Gastrocnemius medialis (tissue), 4 donors: ENCODE measurements at regions not wholly inside any gene's neighbourhood (a gene's known extent, or its start where the extent isn't known, plus 50 kb on each side); places are given as distances from the start of the nearest gene placed in this dataset.
"Not testable (repeated sequence)": the region's sequence is repeated elsewhere in the genome, so short reads cannot be mapped to it uniquely, and the experiment has no call there.

Experiments
- ATAC-seq, 2 donors: fragments of 150-250 bp; one replicate each; pipeline ENCODE4 v1.9.1; 2016
- DNase-seq, 2 donors: peaks; one replicate each; pipeline ENCODE4 v3.0.0-alpha.2; 2019
- H3K27ac ChIP-seq, 4 donors: fragments of 200-600 bp; sonication (generic); 1 replicate in 1 of 4; 2 replicates in 3 of 4; pipeline ENCODE4 v1.5.1; 2016 to 2018; ENCODE audit warnings: mild to moderate bottlenecking in 2 of 4, moderate library complexity in 1 of 4
- H3K27me3 ChIP-seq, 3 donors: fragments of 200-600 bp; sonication (generic) in 2 of 3; 1 replicate in 1 of 3; 2 replicates in 2 of 3; pipeline versions ENCODE4 v1.5.1 to v1.6.0; 2016 to 2019; ENCODE audit warnings: mild to moderate bottlenecking in 1 of 3, moderate library complexity in 1 of 3
- H3K36me3 ChIP-seq, 2 donors: fragments of 200-600 bp; sonication (generic) in 1 of 2; one replicate each; pipeline ENCODE4 v1.5.1; 2017 to 2018
- H3K4me1 ChIP-seq, 2 donors: fragments of 200-600 bp; sonication (generic) in 1 of 2; one replicate each; pipeline ENCODE4 v1.5.1; 2016 to 2017; ENCODE audit warnings: mild to moderate bottlenecking in 2 of 2
- H3K4me3 ChIP-seq, 4 donors: fragments of 200-600 bp; sonication (generic) in 3 of 4; 1 replicate in 1 of 4; 2 replicates in 3 of 4; pipeline ENCODE4 v1.5.1; 2016 to 2019; ENCODE audit warnings: mild to moderate bottlenecking in 2 of 4
- H3K9me3 ChIP-seq, 3 donors: fragments of 200-600 bp; sonication (generic) in 2 of 3; 1 replicate in 1 of 3; 2 replicates in 2 of 3; pipeline ENCODE4 v1.5.1; 2016 to 2019
- POLR2A ChIP-seq, 2 donors: fragments of 450-650 bp; IDR thresholded peaks; one replicate each; pipeline ENCODE4 v1.6.1; 2017; ENCODE audit warnings: antibody characterized with exemption in 2 of 2, mild to moderate bottlenecking in 2 of 2, moderate library complexity in 2 of 2
- in situ Hi-C, 4 donors: fragments of 200-750 bp; cut with MboI; loops; one replicate each; pipeline versions ENCODE4 v1.15.0 to v1.8.0; 2017; ENCODE audit warnings: low sequenced_read_pairs in 4 of 4
- intact Hi-C: fragments of 100-400 bp; cut with DNase I; formaldehyde crosslinking; loops from one replicate; pipeline ENCODE4 v1.15.1; 2023; ENCODE audit warnings: low total_unique reads
- TF ChIP-seq, protein P1 (sequence below), 5 experiments: fragments of 450-650 bp in 3 of 5; fragments of 200-600 bp in 2 of 5; sonication (generic) in 2 of 5; IDR thresholded peaks in 4 of 5; conservative IDR thresholded peaks in 1 of 5; 1 replicate in 4 of 5; 2 replicates in 1 of 5; pipeline ENCODE4 v1.5.1; 2016 to 2019; ENCODE audit warnings: antibody characterized with exemption in 5 of 5, mild to moderate bottlenecking in 3 of 5, moderate library complexity in 3 of 5

DNA sequence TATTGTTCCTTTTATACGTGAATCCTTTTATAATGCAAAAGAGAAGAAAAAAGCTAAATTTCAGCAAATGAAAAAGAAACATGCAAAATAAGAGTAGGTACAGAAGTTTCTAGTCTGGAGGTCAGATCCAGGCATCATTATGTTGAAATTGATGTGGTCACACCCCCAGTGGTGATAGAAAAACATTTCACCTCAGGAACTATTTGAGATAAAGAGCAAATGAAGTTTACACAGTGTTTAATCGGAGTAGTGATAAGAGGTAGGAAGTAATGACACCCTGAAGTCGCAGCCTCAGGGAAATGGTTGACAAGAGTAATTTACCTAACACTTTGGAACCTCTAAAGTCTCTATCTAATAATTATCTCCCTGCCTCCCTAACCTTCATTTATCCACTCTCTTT lies 536.0 kb upstream of the STEAP1 start:
- in situ Hi-C loops = no loop called here
- intact Hi-C loops = no loop called here
- H3K9me3 ChIP-seq = no peaks in the 10 kb centered on the region

DNA sequence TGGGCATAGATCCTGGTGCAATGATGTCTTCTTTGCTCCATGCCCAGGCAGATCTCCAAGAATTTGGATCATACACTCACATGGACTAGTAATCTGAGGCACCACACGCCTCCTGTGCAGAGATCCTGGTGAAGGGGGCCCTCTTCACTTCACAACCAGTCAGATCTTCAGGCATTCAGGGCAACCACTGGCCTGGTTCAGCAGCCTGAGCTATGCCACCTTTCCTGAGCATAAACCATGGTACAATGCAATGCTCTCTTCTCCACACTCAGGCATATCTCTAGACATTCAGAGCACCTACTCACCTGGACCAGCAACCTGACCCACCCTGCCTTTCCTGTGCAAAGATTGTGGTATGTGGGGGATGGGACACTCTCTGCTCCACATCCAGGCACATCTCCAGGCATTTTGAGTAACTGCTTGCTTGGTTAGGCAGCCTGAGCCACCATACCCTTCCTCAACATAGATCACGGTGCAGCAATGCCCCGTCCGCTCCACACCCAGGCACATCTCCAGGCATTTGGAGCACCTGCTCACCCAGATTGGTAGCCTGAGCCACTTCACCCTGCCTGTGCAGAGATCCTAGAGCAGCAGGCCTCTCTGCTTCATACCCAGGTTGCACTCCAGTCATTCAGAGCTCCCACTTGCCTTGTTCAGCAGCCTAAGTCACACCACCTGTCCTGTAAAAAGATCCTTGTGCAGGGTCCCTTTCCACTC lies 532.2 kb upstream of the STEAP1 start:
- H3K27me3 ChIP-seq = no peaks in the 10 kb centered on the region
- DNase-seq (no peak), ATAC-seq (no peak)
- intact Hi-C loops (no loop called here), in situ Hi-C loops (no loop called here)
- H3K36me3 ChIP-seq = no peaks in the 10 kb centered on the region
- no peak overlapping the region for H3K4me3 ChIP-seq
- H3K9me3 ChIP-seq = no peaks in the 10 kb centered on the region
- TF ChIP-seq, protein P1, sequence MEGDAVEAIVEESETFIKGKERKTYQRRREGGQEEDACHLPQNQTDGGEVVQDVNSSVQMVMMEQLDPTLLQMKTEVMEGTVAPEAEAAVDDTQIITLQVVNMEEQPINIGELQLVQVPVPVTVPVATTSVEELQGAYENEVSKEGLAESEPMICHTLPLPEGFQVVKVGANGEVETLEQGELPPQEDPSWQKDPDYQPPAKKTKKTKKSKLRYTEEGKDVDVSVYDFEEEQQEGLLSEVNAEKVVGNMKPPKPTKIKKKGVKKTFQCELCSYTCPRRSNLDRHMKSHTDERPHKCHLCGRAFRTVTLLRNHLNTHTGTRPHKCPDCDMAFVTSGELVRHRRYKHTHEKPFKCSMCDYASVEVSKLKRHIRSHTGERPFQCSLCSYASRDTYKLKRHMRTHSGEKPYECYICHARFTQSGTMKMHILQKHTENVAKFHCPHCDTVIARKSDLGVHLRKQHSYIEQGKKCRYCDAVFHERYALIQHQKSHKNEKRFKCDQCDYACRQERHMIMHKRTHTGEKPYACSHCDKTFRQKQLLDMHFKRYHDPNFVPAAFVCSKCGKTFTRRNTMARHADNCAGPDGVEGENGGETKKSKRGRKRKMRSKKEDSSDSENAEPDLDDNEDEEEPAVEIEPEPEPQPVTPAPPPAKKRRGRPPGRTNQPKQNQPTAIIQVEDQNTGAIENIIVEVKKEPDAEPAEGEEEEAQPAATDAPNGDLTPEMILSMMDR (IDR thresholded peaks at IDR 0.05 in 4 of 5, conservative IDR thresholded peaks at IDR 0.05 in 1 of 5) = no peak
- no peak for TF ChIP-seq POLR2A (IDR thresholded peaks at IDR 0.05)
- H3K27ac ChIP-seq = no peak overlapping the region
- H3K4me1 ChIP-seq = no peaks in the 10 kb centered on the region

More for the DNA sequence above, 536.0 kb upstream of the STEAP1 start:
- Histone ChIP-seq H3K4me1 (no peaks in the 10 kb centered on the region), H3K27me3 (no peaks in the 10 kb centered on the region), H3K4me3 (no peak overlapping the region), H3K27ac (no peak overlapping the region), H3K36me3 (no peaks in the 10 kb centered on the region)
- DNase-seq = no peak
- no peak for TF ChIP-seq POLR2A (IDR thresholded peaks at IDR 0.05)
- TF ChIP-seq, protein P1 (IDR thresholded peaks at IDR 0.05 in 4 of 5, conservative IDR thresholded peaks at IDR 0.05 in 1 of 5) = no peak
- ATAC-seq = no peak

- Histone ChIP-seq H3K9me3 (no peaks in the 10 kb centered on the region), H3K4me1 (no peaks in the 10 kb centered on the region), H3K36me3 (no peaks in the 10 kb centered on the region), H3K27me3 (no peaks in the 10 kb centered on the region), H3K27ac (no peak overlapping the region), H3K4me3 (no peak overlapping the region)
- no peak for DNase-seq
- intact Hi-C loops = no loop called here
- TF ChIP-seq, protein P1 (IDR thresholded peaks at IDR 0.05 in 4 of 5, conservative IDR thresholded peaks at IDR 0.05 in 1 of 5) = no peak
- TF ChIP-seq POLR2A (IDR thresholded peaks at IDR 0.05) = no peak
- no peak for ATAC-seq
- in situ Hi-C loops = no loop called here
Measured at GRCh38 chr7:89623018-89623672, 531.1 kb upstream of the STEAP1 start.

DNA sequence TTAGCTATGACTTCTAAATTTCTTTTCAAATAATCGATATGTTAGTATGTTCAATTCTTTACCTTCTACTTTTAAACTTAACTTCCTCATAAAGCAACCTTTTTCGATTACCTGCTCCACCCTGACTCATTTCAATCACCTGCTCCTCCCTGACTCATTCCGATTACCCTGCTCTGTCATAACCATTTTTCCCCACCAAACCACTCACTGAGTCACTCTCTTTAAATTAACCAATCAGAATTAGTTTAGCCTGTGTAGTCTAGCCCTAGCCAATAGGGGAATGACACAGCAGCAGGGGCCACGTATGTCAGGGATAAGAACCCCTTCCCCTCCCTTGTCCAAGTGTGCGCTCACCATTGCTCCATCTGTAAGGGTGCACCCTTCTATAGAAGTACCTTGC lies 530.1 kb upstream of the STEAP1 start:
- H3K4me3 ChIP-seq, ATAC-seq, H3K27ac ChIP-seq, intact Hi-C loops, H3K9me3 ChIP-seq, H3K4me1 ChIP-seq, H3K27me3 ChIP-seq, H3K36me3 ChIP-seq, in situ Hi-C loops, DNase-seq: not testable (repeated sequence)

DNA sequence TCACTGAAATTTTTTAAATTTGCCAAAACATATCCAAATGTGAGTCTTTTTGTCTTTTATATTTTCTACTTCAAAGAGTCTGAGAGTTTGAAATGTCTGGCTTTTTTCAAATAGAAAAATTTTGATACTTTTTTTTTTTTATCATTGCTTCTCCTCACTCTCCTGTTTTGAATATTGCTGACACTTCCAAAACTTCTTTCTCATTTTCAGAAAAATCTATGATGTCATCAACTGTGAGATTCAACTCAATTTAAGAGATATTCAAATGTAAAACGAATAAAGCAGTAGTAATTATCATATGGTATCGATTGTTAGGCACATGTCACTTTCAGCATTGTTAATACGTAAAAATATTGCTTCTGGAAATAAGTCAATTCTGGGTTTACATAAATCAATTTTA lies 505.8 kb upstream of the STEAP1 start:
- H3K4me1 ChIP-seq = no peaks in the 10 kb centered on the region
- no peaks in the 10 kb centered on the region for H3K36me3 ChIP-seq
- H3K27ac ChIP-seq = no peak overlapping the region
- no peaks in the 10 kb centered on the region for H3K9me3 ChIP-seq
- TF ChIP-seq, protein P1 (IDR thresholded peaks at IDR 0.05 in 4 of 5, conservative IDR thresholded peaks at IDR 0.05 in 1 of 5) = no peak
- no peak for TF ChIP-seq POLR2A (IDR thresholded peaks at IDR 0.05)
- no peak for ATAC-seq
- H3K27me3 ChIP-seq = no peaks in the 10 kb centered on the region
- intact Hi-C loops = no loop called here
- no peak for DNase-seq
- H3K4me3 ChIP-seq = no peak overlapping the region
- in situ Hi-C loops = no loop called here
